Stimulated activated CD4-positive, alpha-beta T cell treated with anti-CD3 and anti-CD28 coated beads, Interleukin-4, amount 100 ng/mL, for 48 hours (primary cell): ENCODE measurements at regions not wholly inside any gene's neighbourhood (a gene's known extent, or its start where the extent isn't known, plus 50 kb on each side); places are given as distances from the start of the nearest gene placed in this dataset.

ENCODE experiments used
- DNase-seq, 2 donors: peaks; one replicate each; pipeline ENCODE4 v3.0.0-alpha.2; 2020; ENCODE audit warnings: low read depth in 2 of 2

DNA sequence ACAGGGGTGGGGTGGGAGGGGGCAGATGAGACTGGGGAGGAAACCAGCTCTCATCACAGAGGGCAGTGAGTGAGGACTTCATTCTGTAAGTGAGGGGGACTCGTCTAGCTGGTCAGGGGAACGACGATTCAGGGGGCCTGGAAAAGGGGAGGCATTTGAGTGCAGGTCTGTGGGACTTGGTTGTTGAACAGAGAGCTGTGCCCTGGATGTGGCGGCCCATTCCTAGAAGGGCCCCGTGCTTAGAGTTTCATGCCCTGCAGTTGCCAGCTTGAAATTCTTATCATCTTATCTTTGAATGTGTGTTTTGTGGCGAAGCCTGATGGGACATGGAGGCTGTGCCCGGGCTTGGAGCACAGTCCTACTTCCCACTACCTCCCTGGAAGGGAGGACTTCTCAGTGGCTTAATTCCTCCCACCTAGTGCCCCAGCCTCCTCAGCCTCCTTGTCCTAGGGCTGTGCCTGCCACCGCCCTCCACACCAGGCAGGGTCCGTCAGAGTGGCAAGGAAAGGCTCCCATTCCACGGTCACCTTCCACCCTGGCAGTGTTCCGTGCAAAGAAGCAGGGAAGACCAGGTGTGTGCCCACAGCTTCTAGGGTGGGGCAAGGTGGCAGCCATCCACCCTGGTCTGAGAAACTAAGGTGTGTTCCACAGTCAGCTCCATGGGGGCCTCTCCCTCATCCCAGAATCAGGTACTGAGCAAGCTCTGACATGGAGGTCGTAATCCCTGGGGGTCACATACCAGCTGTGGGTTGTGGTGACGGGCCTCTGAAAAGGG is 59.7 kb upstream of the LMO1 start:
- no peak for DNase-seq

DNA sequence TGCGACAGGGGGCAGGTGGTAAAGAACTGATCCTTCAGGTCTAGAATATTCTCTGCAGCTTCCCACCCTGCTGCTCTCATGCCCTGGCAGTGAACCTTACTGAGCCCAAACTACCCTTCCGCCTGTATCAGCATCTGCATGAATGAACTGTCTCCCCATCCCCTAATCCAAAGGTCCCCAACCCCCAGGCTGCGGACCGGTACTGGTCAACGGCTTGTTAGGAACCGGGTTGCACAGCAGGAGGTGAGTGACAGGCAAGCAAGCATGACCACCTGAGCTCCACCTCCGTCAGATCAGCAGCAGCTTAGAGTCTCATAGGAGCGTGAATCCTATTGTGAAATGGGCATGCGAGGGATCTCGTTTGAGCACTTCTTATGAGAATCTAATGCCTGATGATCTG is 58.2 kb upstream of the LMO1 start:
- no peak for DNase-seq

DNA sequence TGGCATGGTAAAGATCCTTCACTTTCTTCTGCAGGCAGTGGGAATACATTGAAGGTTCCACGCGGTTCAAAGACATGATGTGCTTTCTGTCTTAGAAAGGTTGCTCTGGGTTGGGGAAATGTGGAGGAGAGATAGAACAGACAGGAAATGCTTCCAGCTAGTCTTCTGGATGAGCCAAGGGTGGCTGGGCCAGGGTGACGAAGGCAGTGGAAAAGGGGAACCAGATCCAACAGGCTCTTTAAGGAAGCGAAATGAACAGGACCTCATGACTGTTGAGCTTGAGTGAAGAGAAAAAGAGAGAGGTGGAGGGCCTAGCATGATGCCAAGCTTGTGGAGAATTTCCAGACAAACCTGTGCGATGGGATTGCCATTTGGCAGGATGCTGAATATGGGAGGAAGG is 56.4 kb upstream of the LMO1 start:
- no peak for DNase-seq

DNA sequence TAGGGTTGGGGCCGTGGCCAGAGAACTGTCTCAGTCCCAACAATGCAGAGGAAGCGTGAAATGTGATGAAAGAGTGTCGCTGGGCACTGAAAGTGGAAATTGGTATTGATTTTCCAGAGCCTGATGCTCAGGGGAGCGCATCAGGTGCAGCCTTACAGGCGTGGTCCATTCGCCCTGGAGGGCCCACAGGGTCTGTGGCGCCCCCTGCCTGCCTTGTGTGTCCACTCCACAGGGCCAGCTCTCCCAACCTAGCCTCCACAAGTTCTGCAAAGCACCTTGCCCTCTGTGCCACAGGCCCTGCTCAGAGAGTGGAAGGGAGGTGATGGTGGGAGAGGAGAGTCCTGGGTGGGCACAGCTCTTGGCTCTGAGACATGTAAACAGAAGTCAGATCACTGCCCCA is 54.9 kb upstream of the LMO1 start:
- DNase-seq, result no peak

DNA sequence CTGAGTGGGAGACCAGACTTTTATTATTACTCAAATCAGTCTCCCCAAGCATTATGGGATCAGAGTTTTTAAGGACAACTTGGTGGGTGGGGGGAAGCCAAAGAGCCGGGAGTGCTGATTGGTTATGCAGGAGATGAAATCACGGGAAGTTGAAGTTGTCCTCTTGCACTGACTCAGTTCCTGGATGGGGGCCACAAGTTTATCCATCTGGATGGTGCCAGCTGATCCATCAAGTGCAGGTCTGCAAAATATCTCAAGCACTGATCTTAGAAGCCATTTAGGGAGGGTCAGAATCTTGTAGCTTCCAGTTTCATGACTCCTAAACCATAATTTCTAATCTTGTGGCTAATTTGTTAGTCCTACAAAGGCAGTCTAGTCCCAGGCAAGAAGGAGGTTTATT is 53.5 kb upstream of the LMO1 start:
- DNase-seq, result no peak

DNA sequence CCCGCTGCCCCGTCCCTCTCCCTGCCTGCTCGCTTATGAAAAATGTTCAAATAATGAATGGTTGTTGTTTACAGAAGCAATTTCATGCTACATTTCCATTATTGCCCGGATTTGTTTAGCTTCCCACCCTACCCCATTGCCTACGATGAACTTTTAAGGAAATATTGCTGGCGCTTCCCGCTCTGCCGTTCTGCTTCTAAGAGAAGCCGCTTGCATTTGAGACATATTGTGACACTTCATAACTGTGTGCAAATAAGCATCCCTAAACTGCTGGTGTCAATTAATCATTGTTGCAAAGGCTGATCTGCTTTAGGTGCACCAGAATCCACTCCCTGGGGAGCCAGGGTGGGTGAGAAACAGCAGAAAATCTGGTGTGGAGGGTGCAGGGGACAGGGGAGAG is 52.3 kb upstream of the LMO1 start:
- no peak for DNase-seq

DNA sequence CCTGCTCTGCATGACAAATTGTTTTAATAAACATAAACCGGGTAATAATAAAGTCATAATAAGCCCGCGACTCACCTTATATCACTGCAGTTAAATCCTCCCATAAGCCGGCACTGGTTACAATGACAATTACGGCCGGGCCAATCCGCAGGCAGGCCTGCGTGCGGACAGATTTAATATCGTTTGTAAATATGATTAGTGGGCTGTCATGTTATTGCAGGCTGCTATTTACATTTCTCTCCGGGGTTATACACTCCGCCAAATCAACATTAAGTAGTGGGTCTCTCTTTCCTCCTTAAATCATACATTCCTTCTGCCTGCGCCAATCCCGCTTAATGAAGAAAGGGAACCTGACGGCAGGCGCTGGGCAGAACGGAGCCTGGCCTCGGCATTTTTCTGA is 51.8 kb upstream of the LMO1 start:
- no peak for DNase-seq

DNA sequence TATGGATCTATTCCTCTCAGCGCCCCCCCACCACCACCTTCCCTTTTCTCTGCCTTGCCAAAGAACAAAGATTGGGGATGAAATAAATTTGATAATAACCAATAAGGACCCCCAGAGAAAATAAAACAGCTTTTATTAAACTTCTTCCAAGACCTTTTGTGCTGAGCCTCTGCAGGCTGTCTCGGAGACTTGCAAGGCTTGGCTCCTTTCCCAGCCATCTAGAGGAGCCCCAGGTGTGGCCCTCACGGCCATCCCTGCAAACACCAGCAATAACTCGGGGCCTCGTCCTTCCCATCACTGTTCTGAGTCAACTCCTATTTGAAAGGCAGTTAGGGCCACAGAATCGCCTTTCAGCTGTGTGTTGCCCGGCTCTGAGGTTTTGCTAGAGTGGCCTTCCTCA is 51.2 kb upstream of the LMO1 start:
- DNase-seq, result no peak

DNA sequence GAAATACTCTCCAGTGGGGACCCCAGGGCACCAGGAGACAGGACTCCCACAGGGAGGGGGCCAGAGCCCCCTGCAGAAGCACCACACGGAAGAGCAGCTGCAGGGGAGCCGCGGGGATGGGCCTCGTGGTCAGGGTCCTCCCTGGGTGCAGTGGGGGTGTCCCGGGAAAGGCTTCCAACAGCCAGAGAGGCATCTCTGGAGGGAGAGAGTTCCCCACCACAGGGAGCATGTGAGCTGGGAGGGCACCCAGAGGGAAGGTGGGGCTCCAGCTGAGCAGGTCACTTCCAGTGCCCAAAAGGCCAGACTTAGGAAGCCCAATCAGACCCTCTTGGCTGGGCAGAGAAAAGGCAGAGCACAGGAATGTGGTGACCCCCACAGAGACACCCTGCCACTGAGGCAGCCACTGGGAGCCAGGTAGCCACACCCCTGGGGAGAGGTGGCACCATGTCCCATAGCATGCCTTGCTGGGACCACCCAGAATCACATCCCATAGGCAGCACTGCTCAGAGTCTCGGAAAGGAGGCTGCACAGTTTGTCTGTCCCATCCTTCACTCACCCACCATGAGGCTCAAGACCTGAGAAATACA is 49.9 kb upstream of the LMO1 start:
- no peak for DNase-seq
